HK-2 (cell line): ENCODE measurements at regions not wholly inside any gene's neighbourhood (a gene's known extent, or its start where the extent isn't known, plus 50 kb on each side); places are given as distances from the start of the nearest gene placed in this dataset.

Experiments
- DNase-seq: peaks from one replicate; pipeline ENCODE4 v3.0.0-alpha.2; 2018; ENCODE audit not compliant: unreplicated experiment

- no peak for DNase-seq
These were observed 318.6 kb downstream of the PMP22 start for GRCh38 chr17:14946481-14946880.

- no peak for DNase-seq
These were observed 322.5 kb downstream of the PMP22 start for GRCh38 chr17:14942526-14943190.

- DNase-seq: no peak
These were observed 324.2 kb downstream of the PMP22 start for GRCh38 chr17:14940938-14941265.

GRCh38 chr17:14940108-14940937 lies 324.8 kb downstream of the PMP22 start:
- no peak for DNase-seq

- DNase-seq: no peak
These were observed 329.2 kb downstream of the PMP22 start for GRCh38 chr17:14935845-14936485.

GRCh38 chr17:14935139-14935841 lies 329.8 kb downstream of the PMP22 start:
- DNase-seq: no peak

- no peak for DNase-seq
These were observed 331.4 kb downstream of the PMP22 start for GRCh38 chr17:14933676-14934075.

- DNase-seq: peak; percentile 37
These were observed 338.5 kb downstream of the PMP22 start for GRCh38 chr17:14926526-14927122.

- no peak for DNase-seq
These were observed 339.1 kb downstream of the PMP22 start for GRCh38 chr17:14926073-14926472.

- DNase-seq: no peak
These were observed 339.6 kb downstream of the PMP22 start for GRCh38 chr17:14925498-14925897.

GRCh38 chr17:14923981-14924380 lies 341.1 kb downstream of the PMP22 start:
- DNase-seq: no peak

GRCh38 chr17:14922411-14922810 lies 342.7 kb downstream of the PMP22 start:
- no peak for DNase-seq

- no peak for DNase-seq
These were observed 343.2 kb downstream of the PMP22 start for GRCh38 chr17:14921936-14922335.

GRCh38 chr17:14919631-14920213 lies 345.4 kb downstream of the PMP22 start:
- no peak for DNase-seq

- no peak for DNase-seq
These were observed 346.0 kb downstream of the PMP22 start for GRCh38 chr17:14919094-14919493.

- DNase-seq: no peak
These were observed 346.6 kb downstream of the PMP22 start for GRCh38 chr17:14918540-14918939.

- DNase-seq: no peak
These were observed 354.2 kb downstream of the PMP22 start for GRCh38 chr17:14910916-14911315.

GRCh38 chr17:14904386-14904785 lies 360.7 kb downstream of the PMP22 start:
- DNase-seq: no peak

- no peak for DNase-seq
These were observed 361.3 kb downstream of the PMP22 start for GRCh38 chr17:14903854-14904253.

- DNase-seq: no peak
These were observed 362.3 kb downstream of the PMP22 start for GRCh38 chr17:14902803-14903202.

GRCh38 chr17:14902297-14902696 lies 362.8 kb downstream of the PMP22 start:
- no peak for DNase-seq

- no peak for DNase-seq
These were observed 363.8 kb downstream of the PMP22 start for GRCh38 chr17:14901376-14901775.
